ENCODE measurements at regions not wholly inside any gene's neighbourhood (a gene's known extent, or its start where the extent isn't known, plus 50 kb on each side); places are given as distances from the start of the nearest gene placed in this dataset.
A peak's percentile ranks its signal among the peaks of the same experiment; 100 is the strongest.
"Not testable (repeated sequence)": the region's sequence is repeated elsewhere in the genome, so short reads cannot be mapped to it uniquely, and the experiment has no call there.

DNA sequence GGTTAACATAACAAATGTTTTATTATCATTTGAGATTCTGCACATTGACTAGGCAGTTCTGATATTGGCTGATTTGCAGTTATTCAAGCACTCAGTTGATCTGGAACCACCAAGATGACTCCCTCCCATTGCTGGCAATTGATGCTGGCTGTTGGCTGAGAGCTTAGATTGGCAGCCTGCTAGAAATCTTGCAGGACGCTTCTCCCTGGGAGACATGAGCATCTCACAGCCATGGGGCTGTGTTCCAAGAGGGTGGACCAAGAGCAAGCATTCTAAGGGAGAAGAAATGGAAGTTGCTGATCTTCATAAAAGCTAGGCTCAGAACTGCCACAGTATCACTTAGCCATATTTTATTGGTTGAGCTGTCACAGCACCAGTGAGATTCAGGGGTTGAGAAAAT, 233.4 kb upstream of the ID4 start:
- no peak for DNase-seq (ENCODE audit: low read depth)

DNA sequence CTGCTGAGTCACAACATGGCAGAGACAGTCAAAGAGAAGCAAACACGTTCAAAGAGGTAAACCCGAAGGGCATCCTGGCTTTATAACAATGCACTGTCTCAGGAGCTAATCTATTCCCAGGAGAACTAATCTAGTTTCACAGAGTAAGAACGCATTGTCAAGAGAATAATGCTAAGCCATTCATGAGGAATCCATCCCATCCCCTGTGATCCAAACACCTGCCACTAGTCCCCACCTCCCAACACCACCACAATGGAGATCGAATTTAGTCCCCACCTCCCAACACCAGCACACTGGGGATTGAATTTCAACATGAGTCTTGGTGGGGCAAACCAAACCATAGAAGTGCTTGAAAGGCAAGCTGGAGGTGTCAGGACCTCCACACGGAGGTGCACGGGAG, 231.5 kb upstream of the ID4 start:
- DNase-seq (ENCODE audit: low read depth) = no peak

DNA sequence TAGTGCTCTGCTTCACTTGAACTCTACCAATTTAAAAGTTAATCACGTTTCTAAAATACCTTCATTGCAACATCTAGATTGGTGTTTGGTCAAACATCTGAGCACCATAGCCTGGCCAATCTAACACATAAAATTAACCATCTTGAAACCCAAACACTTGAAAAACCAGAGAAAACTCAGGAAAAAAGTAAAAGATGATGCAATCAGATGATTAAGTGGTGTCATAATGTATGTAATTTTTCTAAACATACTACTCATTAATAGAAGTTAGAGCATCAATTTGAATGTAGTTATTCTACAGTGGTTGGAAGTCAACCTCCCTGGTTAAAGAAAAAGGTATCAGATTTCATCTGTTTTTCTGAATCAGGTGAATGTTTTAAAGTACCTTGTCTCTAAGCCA, 228.6 kb upstream of the ID4 start:
- no peak for DNase-seq (ENCODE audit: low read depth)

DNA sequence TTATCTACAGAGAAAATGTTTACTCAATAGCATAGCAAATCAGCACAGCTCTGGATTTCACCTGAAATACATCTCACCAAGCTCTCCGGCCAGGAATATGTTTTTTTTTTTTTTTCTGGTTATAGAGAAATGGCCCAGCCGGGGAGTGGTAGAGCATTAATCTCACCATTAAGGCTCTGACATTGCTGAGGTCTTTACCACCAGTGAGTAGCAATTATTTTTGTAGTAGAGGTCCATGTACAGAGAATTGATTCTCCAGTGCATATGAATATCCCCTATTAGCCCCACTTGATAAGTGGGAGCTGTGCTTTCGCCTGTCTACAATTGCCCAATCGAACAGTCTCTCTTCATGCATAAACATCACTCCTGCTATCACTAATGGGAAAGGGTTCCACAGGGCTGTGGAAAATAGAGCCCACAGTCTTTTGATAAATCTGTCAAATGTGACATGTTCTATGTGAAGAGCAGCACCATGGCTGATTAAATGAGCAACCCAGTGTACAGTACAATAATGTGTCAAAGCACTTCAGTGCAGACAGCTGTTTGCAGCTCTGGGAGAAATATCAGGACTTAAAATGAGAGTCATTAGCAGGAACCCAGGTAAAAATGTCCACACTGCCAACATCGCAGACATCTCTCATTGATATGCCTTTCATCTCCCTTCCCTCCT, 227.1 kb upstream of the ID4 start:
- DNase-seq (ENCODE audit: low read depth) = no peak

DNA sequence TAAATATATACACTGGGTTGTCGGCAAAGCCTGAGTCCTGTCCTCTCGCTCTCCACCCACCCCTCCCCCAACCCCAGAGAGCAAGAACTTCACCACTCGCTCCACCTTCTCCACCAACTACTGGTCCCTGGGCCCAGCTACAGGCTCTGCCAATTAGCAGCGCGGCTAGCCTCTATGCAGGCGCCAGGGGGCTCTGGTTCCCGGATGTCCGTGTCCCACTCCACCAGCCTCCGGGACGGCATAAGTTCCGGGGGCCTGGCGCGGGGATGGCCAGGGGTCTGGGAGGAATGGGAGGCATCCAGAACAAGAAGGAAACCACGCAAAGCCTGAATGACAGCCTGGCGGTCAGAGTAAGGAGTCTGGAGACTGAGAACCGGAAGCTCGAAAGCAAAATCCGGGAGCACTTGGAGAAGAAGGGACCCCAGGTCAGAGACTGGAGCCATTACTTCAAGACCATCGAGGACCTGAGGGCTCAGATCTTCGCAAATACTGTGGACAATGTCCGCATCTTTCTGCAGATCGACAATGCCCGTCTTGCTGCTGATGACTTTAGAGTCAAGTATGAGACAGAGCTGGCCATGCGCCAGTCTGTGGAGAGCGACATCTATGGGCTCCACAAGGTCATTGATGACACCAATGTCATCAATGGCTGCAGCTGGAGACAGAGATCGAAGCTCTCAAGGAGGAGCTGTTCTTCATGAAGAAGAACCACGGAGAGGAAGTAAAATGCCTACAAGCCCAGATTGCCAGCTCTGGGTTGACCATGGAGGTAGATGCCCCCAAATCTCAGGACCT, 224.3 kb upstream of the ID4 start:
- not testable (repeated sequence) for DNase-seq (ENCODE audit: low read depth)

DNA sequence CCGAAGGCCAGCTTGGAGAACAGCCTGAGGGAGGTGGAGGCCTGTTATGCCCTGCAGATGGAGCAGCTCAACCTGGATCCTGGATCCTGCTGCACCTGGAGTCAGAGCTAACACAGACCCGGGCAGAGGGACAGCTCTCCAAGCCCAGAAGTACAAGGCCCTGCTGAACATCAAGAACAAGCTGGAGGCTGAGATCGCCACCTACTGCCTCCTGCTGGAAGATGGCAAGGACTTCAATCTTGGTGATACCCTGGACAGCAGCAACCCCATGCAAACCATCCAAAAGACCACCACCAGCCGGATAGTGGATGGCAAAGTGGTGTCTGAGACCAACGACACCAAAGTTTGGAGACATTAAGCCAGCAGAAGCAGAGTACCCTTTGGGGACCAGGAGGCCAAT, 223.5 kb upstream of the ID4 start:
- no peak for DNase-seq (ENCODE audit: low read depth)

DNA sequence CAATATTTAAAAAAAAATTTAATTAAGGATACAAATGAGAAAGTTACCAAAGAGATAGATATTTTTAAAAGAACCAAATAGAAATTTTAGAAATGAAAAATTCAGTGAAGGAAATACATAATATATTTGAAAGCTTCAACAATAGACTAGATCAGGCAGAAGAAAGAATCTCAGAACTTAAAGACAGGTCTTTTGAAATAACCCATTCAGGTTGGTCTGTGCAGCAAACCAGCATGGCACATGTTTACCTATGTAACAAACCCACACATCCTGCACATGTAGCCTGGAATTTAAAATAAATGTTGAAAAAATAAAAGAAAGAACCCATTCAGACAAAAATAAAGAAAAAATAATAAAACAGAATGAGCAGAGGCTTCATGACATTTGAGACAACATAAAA, 221.1 kb upstream of the ID4 start:
- no peak for DNase-seq (ENCODE audit: low read depth)

DNA sequence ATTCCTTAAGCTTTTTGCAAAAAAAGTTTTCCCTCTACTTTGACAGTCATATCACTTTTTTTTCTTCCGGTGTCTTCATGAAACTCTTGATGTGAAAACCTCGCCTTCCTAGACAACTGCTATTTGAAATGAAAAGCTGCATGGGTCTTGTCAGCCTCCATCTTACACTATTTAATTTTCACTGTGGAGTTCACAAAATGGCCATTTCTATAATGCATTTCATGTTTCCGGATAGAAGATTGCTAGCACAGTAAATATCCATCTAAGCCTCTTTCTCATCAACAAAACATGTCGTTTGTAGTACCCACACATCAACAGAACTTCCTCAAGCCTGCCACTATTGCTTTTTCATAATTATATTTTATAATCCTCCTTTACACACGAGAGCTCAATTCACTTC, 204.9 kb upstream of the ID4 start:
- DNase-seq (ENCODE audit: low read depth) = no peak

DNA sequence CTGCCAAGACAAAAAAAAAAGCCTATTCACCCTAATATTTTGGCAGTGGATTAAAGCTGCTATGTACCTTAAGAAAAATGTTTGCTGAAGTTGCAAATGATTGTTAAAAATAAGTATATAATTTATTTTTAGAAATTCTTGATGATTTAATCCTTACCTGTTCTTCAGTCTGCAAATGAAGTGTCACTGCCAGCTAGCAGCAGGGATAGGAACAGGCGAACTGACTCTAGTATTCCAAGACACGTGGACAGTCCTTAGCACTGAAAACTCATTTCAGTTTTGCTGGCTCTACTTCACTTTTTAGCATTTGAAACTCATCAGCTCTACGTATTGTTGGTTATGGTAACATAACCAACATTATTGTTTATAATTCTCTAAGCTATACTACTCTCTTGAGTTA, 204.4 kb upstream of the ID4 start:
- DNase-seq (ENCODE audit: low read depth) = no peak

DNA sequence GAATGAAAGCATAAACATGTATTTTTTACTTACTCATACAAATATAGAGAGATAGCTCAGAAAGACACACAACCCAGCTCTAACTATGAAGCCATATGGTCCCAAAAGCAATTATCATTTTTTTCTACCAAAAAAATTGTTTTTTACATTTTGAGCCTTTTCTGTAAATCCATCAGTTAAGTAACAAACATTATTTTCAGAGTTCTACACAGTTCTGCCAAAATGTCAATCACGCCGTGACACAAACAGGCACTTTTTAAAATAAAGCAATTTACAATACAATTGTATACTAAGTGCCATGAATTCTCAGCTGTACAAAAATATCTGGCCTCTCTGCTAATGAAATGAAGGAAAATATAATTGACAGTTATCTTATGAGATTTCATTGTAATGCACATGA, 201.4 kb upstream of the ID4 start:
- DNase-seq (ENCODE audit: low read depth) = no peak

DNA sequence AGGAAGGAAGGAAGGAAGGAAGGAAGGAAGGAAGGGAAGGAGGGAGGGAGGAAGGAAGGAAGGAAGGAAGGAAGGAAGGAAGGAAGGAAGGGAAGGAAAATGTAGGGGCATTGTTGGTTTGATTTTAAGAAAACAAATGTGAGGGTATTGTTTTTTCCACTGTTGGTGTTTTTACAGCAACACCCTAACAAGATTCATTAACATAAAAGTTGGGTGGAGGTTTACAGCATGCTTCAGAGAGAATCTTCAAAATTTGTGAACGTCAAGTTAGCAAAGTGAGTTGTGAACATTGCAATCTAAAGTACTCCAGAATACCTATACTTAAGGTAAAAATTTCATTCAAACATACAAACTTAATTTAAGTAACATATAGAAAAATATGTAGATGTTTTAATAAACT, 200.2 kb upstream of the ID4 start:
- no peak for DNase-seq (ENCODE audit: low read depth)

DNA sequence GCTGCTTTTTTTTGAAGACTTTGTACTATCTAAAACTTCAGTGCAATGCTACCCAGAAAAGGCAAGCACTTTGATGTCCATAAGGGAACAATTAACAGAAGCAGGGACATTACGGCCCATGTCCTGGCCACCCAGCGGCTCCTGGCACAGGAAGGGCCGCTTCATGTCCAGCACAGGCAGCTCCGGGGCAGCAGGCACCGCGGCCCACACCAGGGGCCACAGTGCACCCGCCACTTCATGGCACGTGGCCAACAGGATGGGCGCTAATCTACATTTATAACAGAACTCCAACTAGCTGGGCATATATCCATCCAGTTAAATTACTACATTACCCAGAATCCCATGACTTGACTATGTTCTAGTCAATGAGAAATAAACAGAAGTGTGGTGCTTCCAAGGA, 198.2 kb upstream of the ID4 start:
- no peak for DNase-seq (ENCODE audit: low read depth)

DNA sequence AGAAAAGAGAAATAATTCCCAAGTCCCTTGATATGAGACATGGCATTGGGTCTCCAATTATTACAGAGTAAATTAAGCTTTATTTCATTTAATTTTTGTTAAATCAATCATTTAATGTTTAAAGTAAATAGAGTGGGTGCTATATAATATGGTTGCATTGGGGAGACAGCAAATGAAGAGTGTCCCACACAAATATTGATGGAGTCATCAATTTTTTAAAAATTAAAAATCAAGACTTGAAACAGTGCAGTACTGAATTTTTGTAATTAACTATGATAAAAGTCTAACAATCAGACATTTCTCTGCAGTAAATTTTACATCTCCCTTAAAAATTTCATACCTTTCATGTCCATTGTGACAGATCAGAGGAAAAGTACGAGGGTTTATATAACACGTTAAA, 193.9 kb upstream of the ID4 start:
- no peak for DNase-seq (ENCODE audit: low read depth)

DNA sequence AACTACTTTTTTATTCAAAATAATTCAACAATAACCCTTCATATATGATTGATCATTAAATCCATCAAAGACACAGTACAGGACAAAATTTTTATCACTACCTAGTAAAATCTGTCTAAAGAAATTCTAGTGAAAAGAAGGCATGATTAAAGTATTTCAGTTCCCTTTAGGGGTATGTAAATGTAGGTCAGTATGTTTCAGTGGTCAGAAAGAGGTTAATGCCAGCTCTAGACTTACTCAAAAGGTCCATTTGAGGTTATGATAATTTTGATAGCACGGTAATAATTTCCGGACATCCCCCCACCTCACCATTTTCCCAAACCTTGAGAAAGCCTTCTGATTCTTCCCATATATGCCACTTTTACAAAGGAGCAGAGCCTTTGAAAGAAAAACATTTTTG, 193.5 kb upstream of the ID4 start:
- no peak for DNase-seq (ENCODE audit: low read depth)

DNA sequence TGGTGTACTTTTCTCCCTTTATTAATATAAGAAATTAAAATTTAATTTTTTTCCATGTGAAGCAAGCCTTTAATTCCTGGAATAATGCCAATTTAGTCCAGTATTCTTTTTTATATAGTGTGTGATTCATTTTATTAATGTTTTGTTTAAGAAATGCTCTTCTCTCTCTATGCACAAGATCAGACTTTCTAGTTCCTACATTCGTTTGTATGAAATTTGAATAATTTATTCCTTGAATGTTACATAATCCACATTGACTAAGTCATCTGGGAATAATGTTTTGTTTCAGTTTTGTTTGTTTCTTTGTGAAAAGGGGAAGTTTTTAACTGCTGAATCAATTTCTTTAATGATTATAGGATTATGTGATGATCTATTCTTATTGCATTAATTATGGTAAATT, 181.4 kb upstream of the ID4 start:
- DNase-seq (ENCODE audit: low read depth) = no peak

DNA sequence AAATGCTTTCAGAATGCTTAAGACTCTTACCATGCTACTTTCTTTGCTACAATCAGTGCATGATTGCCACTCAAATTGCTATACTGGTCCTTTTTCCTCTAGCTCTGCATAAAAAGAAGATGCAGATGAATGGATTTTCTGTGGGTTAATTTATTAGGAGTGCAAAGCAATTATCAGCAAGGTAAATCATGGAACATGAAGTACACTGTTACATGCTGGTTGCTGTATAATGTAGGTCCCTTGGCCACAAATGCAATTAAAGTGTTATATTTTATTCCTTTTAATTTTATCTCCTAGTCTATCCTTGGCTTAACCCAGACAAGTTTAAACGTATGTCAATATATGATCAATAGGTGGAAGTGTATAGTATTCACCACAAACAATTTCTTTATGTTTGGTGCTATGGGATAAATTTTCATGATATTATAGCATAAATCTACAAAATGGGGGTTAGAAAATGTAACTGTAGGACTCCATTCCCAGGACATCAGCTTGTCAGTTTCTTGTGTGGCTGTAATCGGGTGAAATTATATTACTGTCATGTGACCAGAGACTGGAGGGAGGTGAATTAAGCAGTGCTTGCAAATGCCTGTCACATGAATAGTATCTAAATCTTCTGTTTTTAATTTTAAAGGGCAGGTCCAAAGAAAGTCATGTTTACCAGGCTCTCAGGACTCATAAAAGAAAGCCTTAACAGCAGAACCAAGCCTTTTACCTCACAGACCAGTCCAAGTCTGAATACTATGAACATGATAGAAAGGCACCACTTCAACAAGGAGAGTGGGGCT, 176.9 kb upstream of the ID4 start:
- DNase-seq (ENCODE audit: low read depth) = no peak

DNA sequence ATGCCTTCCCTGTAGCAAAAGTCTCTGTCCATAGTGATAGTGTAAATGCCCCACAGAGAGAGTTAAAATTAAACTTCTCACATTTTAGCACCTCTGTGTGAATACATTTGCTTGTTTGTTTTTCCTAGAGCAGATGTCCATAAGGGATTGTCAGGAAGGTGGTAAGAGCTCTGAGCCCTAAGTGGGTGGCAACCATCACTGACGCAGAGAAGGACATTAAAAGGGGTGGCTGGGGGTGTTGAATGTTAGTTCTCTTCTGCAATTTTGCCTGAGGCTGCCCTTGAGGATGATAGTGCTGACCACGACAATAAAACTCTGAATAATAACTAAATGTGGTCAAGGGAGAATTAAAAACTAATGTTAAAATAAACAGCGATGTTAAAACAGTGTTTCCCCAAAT, 174.3 kb upstream of the ID4 start:
- peak; percentile 72 for DNase-seq (ENCODE audit: low read depth)

DNA sequence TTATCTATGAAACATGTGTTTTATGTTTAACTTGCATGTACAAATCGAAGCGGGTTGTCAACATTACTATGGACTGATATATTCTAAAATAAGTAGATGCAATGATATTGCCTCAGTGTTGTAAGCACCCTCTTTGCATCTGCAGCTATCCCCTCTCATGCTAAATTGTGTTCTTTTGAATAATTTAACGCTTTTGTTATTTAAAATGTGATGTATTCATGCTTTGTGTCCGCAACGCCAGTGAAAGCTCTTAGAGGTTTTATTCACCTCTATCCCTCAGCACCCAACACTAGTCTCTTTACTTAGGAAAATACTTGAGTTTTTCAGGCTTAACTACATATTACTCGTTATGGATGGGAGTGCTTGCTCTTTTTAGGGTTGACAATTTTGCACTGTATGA, 173.7 kb upstream of the ID4 start:
- no peak for DNase-seq (ENCODE audit: low read depth)

DNA sequence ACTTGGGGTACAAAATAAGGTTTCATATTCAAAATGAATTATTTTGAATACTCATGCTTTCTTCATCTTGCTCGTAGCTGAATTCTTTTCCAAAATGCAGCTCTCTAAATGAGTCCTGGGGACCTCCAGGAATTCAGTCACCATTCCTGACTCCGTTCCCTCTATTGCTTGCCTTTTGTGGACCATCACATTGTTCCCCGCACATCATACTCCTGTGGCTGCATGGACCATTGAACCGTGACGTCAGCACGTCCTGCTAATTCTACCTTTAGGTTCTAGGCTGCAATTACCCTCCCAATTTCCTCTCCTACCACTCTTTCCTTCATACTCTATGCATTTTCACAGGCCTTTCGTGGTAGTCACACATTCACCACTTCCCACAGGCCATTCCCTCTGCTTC, 173.1 kb upstream of the ID4 start:
- DNase-seq (ENCODE audit: low read depth) = no peak

DNA sequence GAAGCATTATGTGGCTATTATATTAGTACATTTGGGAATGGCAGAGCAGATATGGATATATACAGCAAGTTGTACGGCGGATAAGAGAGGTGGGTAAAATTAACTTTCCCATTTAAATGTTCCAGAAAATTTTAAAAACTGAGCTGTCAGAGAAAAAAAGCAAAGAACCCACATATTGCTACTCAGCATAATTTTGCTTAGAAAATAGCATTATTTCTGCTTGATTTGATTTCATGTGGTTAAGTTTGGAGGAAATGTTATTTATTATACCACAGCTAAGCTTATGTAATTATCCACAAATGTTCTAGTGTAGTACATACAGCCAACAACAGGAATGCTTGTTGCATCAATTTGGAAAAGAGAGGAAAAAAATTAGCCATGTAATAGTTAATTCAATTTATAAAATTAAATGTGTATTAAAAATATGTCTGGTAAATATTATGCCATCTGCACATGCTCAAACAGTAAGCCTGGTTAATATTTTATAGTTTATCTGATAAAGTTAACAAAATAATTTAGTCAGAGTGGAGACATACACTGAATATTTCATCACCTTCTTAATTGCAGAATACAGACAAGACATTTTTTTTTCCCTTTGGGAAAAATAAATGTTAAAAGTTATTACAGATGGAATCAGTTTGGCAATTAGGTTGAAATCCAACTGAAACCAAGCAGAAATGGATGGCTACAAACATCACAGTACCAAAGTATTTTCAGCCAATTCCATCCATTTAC, 172.1 kb upstream of the ID4 start:
- peak; percentile 26 for DNase-seq (ENCODE audit: low read depth)

DNA sequence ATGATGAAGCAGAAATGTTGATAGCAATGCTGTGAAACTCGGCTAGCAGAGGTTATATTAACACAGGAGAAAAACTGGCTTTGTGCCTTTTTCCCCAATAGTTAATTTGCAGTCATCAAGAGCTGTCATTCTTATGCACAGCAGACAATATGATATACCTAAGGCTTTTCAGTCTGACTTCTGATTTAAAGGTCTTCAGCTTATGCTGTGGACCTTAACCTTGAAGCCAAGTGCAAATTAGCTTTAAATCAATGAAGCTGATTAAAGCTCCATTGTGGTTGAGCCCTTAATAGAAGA, 171.6 kb upstream of the ID4 start:
- no peak for DNase-seq (ENCODE audit: low read depth)

DNA sequence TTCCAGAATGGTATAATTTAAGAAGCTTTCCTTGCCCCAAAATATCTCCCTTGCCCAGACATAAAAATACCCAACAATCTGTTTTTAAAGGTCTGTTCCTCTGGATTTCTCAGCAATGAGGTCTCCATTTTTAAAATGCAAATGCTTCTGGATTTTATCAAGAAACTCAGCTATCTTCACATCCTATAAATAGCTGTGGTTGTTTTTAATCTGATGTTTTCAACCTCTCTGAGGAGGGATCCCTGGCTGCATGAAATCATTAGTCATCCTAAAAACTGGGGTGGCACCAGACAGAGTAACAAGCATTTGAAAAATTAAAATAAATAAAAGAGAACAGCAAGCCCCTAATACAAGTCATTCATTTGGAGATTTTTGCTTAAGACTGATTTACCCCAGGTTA, 168.5 kb upstream of the ID4 start:
- peak; percentile 64 for DNase-seq (ENCODE audit: low read depth)

DNA sequence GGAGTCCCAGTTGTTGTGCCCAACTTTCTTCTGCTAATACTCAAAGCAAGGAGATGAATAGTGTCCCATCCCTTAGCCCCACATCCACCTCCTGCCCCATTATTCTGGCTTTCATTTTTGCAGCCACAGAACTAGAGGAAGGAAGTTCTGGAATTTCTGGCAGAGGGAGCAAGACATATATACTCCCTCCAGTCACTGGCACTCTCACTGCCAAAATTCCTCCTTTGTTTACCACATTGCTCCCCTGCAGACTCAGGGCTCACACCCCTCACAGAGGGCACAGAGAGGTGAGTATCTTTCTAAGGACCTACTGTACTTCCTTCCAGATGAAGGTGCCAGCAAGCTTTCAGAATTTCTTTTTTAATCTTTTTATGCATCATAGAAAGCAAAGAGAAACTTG, 168.0 kb upstream of the ID4 start:
- peak; percentile 75 for DNase-seq (ENCODE audit: low read depth)
